Neural progenitor cell (in vitro differentiated cells): ENCODE measurements at regions not wholly inside any gene's neighbourhood (a gene's known extent, or its start where the extent isn't known, plus 50 kb on each side); places are given as distances from the start of the nearest gene placed in this dataset.

ENCODE experiments used
- CTCF ChIP-seq: fragments of 200-600 bp; sonication (generic); IDR thresholded peaks from 2 replicates; pipeline ENCODE4 v1.5.1; 2017; ENCODE audit warnings: antibody characterized with exemption, mild to moderate bottlenecking
- EZH2 ChIP-seq: fragments of 200-600 bp; sonication (generic); IDR thresholded peaks from 2 replicates; pipeline ENCODE4 v1.6.1; 2017; ENCODE audit warnings: antibody characterized with exemption, mild to moderate bottlenecking, moderate library complexity
- EZH2phosphoT487 ChIP-seq: fragments of 200-600 bp; sonication (generic); IDR thresholded peaks from 2 replicates; pipeline ENCODE4 v1.6.1; 2017; ENCODE audit warnings: antibody characterized with exemption

DNA sequence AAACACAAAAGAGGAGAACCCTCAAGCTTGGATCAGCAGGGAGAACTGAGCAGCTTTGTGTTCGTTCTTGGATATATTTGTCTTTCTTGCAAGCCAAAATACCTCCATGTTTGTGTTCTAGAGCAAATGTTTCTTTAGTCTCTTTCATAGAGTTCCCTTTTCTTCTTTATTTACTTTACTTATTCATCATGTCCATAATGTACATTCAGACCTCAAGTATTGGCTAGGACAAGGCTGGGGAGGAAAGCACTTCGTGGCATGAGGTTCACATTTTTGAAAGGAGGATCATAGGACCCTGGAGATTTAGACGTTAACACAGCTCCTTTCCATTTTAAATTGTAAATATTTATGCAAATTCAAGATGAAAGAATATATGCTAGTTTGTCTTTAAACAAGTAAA is 590.2 kb upstream of the MEF2C start:
- no peak for TF ChIP-seq CTCF
- no peak for TF ChIP-seq EZH2
- TF ChIP-seq EZH2phosphoT487 = no peak
